ENCODE measurements at regions not wholly inside any gene's neighbourhood (a gene's known extent, or its start where the extent isn't known, plus 50 kb on each side); places are given as distances from the start of the nearest gene placed in this dataset.

DNA sequence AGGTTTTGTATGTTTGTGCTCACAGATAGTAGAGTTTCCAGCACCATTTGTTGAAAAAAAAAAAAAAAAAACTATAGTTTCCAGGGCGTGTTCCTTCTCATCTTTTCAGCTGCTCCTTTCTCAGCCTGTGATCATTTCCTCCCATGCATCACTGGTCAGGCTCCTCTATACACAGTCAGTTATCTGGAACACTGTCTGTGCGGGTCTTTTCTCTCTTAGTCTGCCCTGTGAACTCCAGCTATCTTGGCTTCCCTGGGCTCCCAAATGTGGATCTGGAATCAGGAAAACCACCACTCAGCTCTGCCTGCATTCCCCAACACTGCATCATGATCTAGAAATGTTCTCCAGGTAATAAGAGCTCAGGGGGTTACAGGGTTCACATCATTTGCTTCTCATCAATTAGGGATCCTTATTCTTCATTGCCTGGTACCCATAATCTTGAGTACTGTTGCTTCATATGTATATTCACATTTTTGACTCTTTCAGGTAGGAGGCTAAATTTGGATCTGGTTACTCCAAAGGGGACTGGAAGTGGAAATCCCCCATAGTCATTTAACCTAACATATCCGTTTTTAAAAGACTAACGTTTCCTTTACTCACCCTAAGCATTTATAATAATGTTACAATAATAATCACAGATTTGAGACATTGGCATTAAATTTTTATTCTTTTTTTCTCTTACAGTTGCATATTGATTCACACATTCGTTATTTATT is 221.8 kb upstream of the KLF3 start:
- no peaks in the 10 kb centered on the region for H4K20me1 ChIP-seq (ENCODE audit: insufficient read depth, low read length)

DNA sequence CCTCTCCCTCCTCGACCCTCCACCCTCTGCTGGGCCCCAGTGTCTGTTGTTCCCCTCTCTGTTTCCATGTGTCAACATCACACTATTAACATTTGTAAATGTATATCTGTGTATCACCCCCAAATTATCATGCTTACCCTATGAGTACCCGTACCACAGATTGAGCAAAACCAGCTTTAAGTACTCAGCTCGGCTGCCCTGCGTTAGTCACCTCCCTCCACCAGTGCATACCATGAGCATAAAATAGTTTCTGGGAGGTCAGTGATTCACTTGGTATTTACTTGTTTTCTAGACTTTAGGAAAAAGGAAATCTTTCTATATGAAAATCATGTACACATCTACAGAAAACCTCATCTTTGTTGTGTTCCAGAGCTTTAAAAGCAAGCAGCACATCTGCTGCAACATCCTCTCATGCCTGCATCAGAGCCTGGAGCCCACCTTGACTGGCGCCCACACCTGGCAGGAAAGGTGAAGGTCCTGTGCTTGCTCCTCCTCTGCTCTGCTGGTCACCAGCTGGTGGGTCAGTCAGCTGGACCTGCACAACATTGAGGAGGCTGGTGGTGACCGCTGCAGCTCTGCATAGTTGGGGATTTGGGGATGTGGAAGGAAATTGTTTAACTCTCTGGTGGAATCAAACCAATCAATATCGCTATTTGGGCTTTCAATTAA is 214.4 kb upstream of the KLF3 start:
- H3K36me3 ChIP-seq (ENCODE audit: insufficient read depth, low read length): no peaks in the 10 kb centered on the region
- no peak overlapping the region for H3K27ac ChIP-seq (ENCODE audit: low read depth, low read length, poor library complexity, severe bottlenecking)
- H3K9me2 ChIP-seq (ENCODE audit: low read depth, low read length): no peaks in the 10 kb centered on the region
- H3K27me3 ChIP-seq (ENCODE audit: insufficient read depth, low read length): no peaks in the 10 kb centered on the region
- H3F3A ChIP-seq (ENCODE audit: insufficient read depth, low read length): no peaks in the 10 kb centered on the region
- no peaks in the 10 kb centered on the region for H3K4me1 ChIP-seq (ENCODE audit: insufficient read depth, low read length, severe bottlenecking)
- H2AFZ ChIP-seq (ENCODE audit: low read length): no peak overlapping the region
- no peaks in the 10 kb centered on the region for H4K20me1 ChIP-seq (ENCODE audit: insufficient read depth, low read length)
- TF ChIP-seq, protein P1, sequence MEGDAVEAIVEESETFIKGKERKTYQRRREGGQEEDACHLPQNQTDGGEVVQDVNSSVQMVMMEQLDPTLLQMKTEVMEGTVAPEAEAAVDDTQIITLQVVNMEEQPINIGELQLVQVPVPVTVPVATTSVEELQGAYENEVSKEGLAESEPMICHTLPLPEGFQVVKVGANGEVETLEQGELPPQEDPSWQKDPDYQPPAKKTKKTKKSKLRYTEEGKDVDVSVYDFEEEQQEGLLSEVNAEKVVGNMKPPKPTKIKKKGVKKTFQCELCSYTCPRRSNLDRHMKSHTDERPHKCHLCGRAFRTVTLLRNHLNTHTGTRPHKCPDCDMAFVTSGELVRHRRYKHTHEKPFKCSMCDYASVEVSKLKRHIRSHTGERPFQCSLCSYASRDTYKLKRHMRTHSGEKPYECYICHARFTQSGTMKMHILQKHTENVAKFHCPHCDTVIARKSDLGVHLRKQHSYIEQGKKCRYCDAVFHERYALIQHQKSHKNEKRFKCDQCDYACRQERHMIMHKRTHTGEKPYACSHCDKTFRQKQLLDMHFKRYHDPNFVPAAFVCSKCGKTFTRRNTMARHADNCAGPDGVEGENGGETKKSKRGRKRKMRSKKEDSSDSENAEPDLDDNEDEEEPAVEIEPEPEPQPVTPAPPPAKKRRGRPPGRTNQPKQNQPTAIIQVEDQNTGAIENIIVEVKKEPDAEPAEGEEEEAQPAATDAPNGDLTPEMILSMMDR (IDR thresholded peaks at IDR 0.05; ENCODE audit: low read length): no peak
- TF ChIP-seq EZH2 (IDR thresholded peaks at IDR 0.05; ENCODE audit: borderline replicate concordance, low read length): no peak
- H3K4me3 ChIP-seq (ENCODE audit: low read depth, low read length, poor library complexity, severe bottlenecking): no peak overlapping the region
- no peaks in the 10 kb centered on the region for H3K9me3 ChIP-seq (ENCODE audit: low read length)
- H3K4me2 ChIP-seq (ENCODE audit: low read length): no peak overlapping the region
- H3K9ac ChIP-seq (ENCODE audit: low read length): no peak overlapping the region
- no peaks in the 10 kb centered on the region for H3K79me2 ChIP-seq (ENCODE audit: insufficient read depth, low read length)

More for the DNA sequence above, 221.8 kb upstream of the KLF3 start:
- Histone ChIP-seq H3K27ac (ENCODE audit: low read depth, low read length, poor library complexity, severe bottlenecking) (no peak overlapping the region), H3K9me2 (ENCODE audit: low read depth, low read length) (no peaks in the 10 kb centered on the region), H3K79me2 (ENCODE audit: insufficient read depth, low read length) (no peaks in the 10 kb centered on the region), H2AFZ (ENCODE audit: low read length) (no peak overlapping the region), H3K4me3 (ENCODE audit: low read depth, low read length, poor library complexity, severe bottlenecking) (no peak overlapping the region), H3K36me3 (ENCODE audit: insufficient read depth, low read length) (no peaks in the 10 kb centered on the region), H3K27me3 (ENCODE audit: insufficient read depth, low read length) (no peaks in the 10 kb centered on the region), H3F3A (ENCODE audit: insufficient read depth, low read length) (no peaks in the 10 kb centered on the region), H3K4me1 (ENCODE audit: insufficient read depth, low read length, severe bottlenecking) (no peaks in the 10 kb centered on the region), H3K9ac (ENCODE audit: low read length) (no peak overlapping the region), H3K9me3 (ENCODE audit: low read length) (0 out of 2 replicates have a peak, but pooled peaks cover 3% of the 10 kb centered on the region), H3K4me2 (ENCODE audit: low read length) (no peak overlapping the region)
- TF ChIP-seq EZH2 (IDR thresholded peaks at IDR 0.05; ENCODE audit: borderline replicate concordance, low read length): no peak
- TF ChIP-seq, protein P1 (IDR thresholded peaks at IDR 0.05; ENCODE audit: low read length): no peak

DNA sequence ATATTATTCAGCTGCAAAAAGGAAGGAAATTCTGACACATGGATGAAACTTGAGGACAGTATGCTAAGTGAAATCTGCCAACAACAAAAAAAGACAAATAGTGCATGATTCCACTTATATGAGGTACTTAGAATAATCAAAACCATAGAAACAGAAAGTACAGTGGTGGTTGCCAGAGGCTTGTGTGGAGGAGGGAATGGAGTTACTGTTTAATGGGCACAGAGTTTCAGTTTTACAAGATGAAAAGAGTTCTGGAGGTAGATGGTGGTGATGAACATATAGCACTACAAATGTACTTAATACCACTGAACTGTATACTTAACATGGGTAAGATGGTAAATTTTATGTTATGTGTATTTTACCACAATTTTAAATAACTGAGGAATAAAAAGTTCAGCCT is 212.0 kb upstream of the KLF3 start:
- Histone ChIP-seq H3K4me2 (ENCODE audit: low read length) (no peak overlapping the region), H4K20me1 (ENCODE audit: insufficient read depth, low read length) (no peaks in the 10 kb centered on the region), H3K27me3 (ENCODE audit: insufficient read depth, low read length) (no peaks in the 10 kb centered on the region)

More for the DNA sequence above, 212.0 kb upstream of the KLF3 start:
- Histone ChIP-seq H2AFZ (ENCODE audit: low read length) (no peak overlapping the region), H3K9me2 (ENCODE audit: low read depth, low read length) (no peaks in the 10 kb centered on the region), H3K9ac (ENCODE audit: low read length) (no peak overlapping the region), H3K4me1 (ENCODE audit: insufficient read depth, low read length, severe bottlenecking) (no peaks in the 10 kb centered on the region), H3K4me3 (ENCODE audit: low read depth, low read length, poor library complexity, severe bottlenecking) (no peak overlapping the region), H3K9me3 (ENCODE audit: low read length) (no peaks in the 10 kb centered on the region), H3F3A (ENCODE audit: insufficient read depth, low read length) (no peaks in the 10 kb centered on the region), H3K36me3 (ENCODE audit: insufficient read depth, low read length) (no peaks in the 10 kb centered on the region), H3K79me2 (ENCODE audit: insufficient read depth, low read length) (no peaks in the 10 kb centered on the region), H3K27ac (ENCODE audit: low read depth, low read length, poor library complexity, severe bottlenecking) (no peak overlapping the region)
- TF ChIP-seq, protein P1 (IDR thresholded peaks at IDR 0.05; ENCODE audit: low read length): no peak
- TF ChIP-seq EZH2 (IDR thresholded peaks at IDR 0.05; ENCODE audit: borderline replicate concordance, low read length): no peak

Data from OCI-LY1 (cell line).